HG02571 (cell line): ENCODE measurements at regions not wholly inside any gene's neighbourhood (a gene's known extent, or its start where the extent isn't known, plus 50 kb on each side); places are given as distances from the start of the nearest gene placed in this dataset.

Source experiments
- ATAC-seq: cut with Tn5 transposase; IDR thresholded peaks from one replicate; pipeline ENCODE4 v1.9.1; 2021; ENCODE audit warnings: mild to moderate bottlenecking, moderate library complexity; ENCODE audit not compliant: unreplicated experiment

DNA sequence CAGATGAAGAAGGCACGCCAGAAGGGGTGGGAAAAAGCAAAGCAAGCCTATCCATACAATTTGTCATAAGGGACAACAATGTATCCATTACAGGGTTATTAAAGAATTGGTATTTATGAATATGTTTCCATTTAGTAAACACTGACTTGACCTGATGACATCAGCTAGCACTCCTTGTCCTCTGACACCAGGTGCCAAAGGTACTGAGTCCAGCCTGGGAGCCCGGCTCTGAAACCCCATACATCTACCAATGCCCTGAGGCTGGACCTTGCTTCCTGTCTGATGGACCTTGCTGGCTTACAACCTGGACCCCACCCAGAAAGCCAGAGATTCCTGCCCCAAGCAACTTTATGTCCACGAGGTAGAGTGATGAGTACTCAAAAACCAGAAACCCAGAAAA is 263.0 kb upstream of the ATP11B start:
- ATAC-seq, result no peak

DNA sequence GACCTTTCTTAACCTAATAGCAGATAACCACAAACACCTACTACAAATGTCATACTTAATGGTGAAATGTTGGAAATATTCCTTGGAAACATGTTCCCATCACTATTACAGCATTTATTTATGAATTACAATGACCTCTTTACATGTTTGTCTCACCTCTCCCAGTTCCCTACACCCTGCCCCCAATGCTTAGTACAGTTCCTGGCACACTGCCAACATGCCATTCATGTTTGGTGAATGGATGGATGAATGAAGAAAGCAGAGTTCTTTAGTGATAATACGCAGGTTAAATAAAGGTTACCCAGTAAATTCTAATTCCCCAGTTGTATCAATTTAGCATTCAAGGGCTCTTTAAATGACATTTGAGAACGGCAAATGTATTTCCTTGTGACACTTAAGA is 259.9 kb upstream of the ATP11B start:
- no peak for ATAC-seq

DNA sequence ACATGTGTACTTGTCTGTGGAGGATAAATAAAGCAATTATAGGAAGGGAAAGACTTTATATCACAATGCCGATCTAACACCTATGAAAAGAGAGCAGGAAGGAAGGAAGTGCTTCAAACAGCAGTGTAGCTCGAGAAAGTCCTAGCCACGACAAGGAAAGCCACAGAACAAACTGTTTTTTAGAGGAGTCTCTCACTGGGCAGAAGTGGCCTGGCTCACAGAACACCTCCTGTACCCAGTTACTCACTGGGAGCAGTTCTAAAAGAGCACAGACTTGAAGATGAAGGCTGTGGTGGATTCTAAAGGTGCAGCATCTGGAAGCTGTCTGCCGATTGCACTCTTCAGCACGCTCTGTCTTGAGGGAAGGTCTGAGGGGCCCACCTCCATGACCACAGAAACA is 248.8 kb upstream of the ATP11B start:
- ATAC-seq, result no peak

DNA sequence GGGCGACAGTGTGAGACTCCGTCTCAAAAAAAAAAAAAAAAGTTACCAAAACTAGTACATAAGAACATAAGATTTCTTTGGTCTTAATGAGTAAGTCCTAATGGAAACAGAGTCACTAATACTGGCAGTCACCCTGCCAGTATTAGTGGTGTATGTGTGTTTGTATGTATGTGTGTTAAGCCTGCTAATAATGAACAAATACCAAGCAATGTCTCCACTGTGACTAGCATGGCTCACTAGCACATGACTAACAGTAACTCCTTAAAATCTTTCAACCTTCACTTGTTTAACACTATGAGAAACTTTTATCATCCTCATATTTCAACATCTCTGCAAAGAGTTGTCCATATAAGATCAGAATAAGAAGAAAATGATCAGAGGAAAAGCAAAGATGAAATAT is 231.0 kb upstream of the ATP11B start:
- no peak for ATAC-seq

DNA sequence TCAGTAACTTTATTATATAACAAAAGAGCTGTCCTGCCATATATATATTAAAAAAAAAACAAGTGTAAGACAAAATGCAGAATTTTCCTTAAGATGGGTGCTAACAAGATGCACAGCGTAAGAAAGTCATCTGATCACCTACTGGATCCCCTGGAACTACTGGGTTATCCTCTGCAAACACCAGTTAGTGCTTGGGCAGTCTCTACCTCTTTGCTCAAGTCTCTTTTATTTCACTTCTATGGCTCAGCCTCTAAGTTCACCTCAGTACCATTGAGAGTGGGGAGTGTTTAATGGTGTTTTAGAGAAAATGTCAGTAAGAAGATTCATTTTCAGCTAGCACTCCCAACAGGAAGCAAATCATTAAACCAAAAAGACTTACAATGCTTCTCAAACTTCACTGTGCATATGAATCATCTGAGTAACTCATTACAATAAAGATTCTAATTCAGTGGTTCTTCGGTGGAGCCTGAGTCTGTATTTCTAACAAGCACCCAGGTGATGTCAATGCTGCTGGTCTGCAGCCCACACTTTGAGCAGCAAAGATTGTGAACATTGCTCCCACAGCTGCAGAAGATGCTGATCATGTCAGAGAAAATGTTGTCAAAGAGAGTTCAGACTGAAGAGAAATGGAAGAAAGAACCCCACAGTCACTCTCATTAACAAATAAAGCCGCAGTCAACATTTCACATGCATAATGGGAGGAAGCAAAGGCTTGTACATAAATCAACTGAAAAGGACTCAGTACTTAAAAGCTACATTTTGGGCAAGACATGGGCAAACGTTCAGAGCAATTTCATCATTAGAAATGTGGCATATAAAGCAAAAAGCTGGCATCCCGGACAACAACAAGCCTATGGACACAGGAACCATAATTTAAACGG is 227.1 kb upstream of the ATP11B start:
- ATAC-seq, result no peak

DNA sequence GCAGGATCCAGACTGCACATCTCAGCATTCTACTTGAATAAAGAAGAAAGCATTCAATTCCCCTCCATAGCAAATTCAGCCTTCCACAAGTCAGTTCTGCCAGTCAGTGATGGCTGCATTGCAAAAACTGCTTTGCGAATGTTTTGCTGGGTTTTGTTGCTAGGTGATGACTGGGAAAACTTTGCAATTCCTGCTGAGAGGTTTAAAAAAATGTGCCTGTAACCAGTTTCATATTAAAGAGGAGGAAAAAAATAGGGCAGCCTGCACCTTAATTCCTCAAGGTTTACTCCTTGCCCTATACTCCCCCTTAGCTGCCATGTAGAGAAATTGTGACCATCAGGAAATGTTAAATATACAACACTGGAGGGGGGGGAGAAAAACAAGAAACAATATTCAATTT is 225.6 kb upstream of the ATP11B start:
- no peak for ATAC-seq

DNA sequence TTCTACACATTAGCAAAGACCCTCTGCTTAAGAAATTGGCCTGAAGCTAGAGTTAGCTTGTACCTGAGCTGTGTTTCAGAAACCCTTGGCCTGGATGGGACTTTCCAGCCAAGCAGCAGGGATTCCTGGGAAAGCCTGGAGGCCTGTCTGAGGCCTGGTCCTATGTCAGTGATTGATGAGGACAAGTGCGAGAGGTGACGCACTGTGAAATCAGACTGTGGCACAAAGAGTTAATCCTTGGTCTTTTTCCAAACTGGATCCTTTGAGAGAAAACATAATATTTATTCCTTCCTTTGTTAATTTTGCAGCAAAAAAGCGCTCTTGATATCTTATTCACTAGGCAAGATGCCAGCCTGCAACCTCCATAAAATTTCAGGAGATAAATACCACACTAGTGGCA is 225.0 kb upstream of the ATP11B start:
- no peak for ATAC-seq

DNA sequence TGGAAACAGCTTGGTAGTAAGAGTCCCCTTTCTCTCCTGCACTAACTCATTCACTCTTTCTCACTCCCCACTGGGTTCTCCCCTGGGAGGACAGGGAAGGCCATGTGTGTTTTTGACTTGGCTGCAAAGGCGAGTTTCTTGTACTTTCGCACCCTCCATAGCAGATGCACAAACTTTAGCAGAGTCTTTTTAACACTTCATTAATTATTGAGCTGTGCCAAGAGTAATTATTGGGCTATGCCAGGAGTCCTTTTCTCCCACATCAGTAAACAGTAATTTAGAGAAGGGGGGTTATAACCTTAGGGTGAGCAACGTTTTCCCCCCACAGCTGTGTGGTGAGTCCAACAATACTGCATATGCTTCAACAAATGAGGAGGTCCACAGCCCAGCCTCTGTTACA is 224.4 kb upstream of the ATP11B start:
- no peak for ATAC-seq

DNA sequence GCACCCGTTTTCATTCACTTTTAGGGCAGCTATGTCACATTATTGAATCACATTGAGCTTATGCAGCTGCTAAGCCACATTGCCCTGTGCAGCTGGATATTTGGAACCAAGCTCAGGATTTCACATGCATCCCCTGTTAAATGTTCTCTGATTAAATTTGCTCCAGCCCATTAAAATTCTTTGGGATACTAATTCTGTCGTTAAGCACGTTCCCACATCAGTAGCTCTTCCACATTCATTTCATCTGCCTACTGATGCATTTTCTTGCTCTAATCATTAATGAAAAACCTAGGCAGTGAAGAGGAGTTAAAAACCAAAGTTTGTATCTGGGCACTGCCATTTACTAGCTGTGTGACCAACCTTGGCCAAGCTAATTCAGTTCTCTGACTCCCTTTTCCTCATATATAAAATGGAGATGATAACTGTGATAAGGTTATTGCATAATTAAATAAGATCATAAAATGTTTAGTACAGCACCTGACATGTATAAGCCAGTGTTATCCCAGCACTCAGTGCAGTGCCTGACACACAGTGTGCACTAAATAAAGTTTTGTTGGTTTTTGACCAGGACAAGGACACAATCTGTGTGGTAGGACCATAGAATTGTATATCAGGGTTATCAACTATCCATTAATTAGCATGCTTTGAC is 222.2 kb upstream of the ATP11B start:
- no peak for ATAC-seq

DNA sequence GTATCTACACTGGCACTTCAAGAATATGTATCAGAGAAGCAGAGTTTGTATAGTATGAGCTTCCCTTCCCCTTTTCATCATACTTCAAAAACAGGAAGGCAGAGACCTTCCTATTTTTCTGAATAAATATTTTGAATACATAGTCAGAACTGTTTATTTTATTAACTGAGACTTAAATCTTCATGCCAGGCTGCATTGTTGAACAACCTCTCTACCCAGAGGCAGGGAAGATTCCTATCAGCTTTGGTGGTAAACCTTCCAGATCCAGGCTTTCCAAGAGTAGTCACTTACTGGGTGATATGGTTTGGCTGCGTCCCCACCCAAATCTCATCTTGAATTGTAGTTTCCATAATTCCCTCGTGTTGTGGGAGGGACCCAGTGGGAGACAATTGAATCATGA is 217.4 kb upstream of the ATP11B start:
- ATAC-seq, result no peak

DNA sequence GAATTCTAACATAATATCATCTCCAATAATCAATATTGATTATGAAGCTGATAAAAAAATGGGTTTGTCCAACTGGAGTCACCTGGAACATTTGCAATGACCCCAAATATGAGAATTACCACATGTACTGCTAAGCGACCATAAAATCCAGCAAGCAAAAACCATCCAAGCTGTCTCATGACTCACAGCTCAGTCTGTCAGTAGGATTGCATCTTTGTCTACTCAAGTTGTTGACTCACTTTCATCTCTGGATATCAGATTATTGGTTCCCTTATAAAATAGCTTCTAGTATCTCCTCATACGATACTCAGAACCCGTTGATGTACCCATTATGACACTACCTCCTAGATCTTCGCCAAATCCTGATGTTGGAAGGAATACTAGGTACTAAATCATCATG is 209.8 kb upstream of the ATP11B start:
- no peak for ATAC-seq

DNA sequence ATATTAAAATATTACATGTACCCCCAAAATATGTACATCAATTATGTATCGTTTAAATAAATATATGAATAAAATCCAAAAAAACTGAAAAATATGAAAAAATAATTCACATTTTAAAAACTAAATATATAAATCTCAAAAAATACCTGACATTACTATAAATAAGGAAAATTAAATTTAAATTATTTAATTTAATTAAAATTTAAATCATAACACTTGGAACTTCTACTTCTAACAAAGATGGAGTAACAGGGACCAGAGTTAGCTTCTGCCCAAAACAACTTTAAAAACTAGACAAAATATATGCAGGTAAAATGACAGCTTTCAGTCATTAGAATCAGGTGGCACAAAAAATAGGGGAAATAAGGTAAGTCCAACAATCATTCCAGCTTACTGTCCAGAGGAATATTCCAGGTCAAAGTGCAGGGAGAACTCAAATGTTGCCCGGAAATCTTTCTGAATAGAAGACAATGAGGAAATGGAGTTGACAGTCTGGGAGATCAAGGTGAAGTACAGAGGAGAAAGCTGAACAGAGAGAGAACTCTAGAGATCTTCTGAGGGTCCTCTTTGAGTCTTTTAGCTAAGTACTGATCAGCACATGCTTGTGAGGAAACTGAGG is 207.7 kb upstream of the ATP11B start:
- no peak for ATAC-seq

DNA sequence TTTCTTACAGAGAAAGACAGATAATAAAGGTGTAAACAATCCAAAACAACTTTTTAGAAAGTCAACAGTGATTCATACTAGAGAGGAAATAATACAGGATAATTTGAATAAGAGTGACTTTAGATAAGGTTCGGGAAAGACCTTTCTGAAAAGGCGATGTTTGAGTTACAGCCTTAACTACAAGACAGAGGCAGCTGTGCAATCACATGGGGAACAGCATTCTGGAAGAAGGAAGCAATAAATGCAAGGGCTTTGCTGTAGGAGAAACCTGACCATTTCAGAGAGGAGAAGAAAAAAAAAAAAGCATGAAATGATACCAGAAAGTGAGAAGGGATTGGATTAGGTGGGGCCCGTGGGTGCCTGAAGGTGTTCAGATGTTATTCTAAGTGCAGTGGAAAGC is 200.6 kb upstream of the ATP11B start:
- ATAC-seq, result no peak

DNA sequence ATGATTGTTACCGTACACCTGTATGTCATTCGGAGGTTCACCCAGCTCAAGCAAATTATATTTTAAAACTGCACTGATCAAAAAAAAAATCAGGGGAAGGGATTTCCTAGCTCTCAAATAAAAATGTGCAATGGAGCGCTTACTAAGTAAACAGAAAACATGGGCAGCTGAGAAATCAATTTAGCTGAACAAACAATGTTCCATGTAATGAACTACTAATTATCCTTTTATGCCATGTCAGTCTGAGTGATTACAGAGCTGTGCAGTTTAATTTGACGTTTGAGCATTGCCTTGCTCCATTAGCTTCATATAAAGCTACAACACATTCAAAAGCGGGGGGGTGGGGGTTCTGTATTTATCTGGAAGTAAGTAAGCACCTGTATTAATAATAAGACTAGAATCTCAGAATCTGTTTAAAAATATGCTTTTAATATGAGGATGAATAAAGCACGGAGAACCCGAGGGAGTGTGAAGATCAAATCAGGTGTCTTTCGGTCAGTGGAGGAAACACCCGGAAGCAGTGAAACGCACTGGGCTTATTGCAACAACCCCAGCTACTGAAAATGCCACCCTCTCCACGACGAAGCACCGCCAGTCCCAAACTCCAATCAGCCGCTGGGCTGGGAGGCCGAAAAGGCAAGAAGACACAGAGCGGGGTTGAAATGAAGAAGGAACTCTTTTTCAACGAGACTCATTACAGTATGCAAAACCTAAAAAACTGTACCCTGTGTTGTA is 196.5 kb upstream of the ATP11B start:
- ATAC-seq, result no peak

DNA sequence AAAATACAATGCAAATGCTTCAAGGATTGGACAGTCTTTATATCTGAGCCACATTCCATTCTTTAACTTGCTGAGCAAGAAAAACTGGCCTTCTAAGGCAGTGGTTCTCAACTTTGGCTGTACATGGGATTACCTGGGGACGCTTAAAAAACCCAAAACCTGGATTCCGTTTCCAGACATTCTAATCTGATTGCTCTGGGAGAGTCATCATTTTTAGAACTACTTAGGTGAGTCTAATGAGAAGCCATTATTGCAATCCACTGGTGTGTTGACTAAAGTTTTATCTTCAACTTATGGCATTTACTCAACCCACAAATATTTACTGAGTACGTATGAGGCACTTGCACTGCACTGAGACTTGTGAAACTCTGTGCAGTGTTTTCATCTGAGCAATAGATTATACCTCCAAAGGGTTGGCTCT is 195.7 kb upstream of the ATP11B start:
- ATAC-seq, result no peak

DNA sequence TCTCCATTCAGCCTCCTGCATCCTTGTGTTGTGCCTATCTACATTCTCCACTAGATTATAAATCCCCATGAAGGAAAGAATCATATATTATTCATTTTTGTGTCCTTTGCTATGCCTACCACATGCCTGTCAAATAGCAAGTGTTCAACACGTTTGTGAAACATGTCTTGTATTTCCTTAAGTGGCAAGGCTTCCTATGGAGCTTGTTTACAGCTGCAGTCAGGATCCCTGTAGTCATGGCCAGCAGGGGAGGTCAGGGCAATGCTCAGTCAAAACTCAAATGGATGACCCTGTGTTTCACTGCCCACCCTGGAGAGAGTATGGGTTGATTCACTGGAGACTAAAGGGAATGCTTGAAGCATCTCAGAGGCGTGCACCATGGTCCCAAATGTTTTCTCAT is 191.7 kb upstream of the ATP11B start:
- ATAC-seq, result no peak

DNA sequence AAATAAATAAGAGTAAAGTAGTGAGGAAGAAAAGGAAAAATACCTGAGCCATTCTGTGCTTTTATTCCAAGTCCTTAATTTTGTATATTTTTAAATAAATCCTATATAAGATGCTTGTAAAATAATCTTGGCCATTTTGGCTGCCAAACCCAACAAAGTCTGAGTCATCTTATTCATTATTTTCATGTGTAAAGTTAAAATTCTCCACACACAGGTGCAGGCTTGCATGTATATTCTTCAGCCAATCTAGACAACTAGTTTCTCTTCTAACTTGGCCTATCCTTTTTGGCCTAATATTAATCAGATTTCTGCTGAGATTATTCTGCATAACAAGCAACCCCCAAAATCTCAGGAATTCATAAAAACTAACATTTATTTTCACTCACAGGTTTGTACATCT is 189.8 kb upstream of the ATP11B start:
- no peak for ATAC-seq

DNA sequence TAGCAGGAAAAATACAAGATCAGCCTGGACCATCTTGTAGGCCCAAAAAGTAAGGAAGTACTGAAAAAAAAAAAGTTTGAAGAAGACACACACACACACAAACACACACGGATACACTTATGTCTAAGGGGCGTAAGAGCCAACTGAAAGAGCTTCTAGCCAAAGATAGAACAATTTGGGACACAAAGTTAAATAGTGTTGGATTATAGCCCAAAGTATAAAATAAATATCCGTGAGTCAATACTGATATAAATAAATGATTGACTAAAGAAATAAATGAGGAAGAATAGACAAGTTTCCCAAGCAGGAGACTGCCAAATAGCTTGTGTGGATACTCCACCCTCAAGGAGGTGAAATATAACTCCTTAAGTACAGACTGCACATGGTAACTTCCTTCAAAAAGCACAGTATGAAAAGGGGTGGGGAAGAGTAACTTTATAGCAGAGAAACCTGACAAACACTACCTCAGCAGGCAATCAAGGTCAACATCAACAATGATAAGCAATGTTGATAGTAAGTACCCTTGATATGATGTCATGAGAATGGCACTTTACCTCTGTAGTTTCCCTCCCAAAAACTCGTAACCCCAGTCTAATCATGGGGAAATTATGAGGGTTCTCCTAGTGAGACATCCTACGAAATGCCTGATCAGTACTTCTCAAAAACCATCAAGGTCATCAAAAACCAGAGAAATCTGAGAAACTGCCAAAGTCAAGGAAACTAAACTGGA is 187.3 kb upstream of the ATP11B start:
- no peak for ATAC-seq

DNA sequence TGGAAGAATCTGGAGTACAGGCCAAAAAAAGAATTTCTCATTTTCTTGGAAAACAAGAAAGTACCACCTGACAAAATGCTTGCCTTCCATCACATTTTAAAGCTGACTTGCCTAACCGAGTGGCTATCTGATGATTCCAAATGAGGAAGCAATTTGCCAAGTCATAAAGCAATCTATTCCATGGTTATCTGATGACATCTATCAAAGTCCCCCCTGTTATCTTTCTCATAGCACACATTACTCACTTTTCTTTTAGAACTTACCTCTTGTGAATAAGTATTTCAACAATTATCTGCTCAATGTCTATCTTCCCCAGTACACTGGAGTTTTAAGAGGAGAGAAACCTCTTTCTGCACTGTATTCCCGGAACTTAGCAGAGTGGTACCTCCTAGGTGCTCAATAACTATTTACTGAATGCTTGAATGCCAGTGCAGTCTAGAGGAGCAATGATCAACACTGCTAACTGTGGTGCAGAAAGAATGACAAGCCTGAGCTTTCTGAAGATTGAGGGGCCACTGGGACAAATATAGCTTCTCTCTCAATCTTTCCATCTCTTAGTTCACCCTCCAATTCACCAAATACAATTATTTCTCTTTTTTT is 186.3 kb upstream of the ATP11B start:
- ATAC-seq, result no peak

DNA sequence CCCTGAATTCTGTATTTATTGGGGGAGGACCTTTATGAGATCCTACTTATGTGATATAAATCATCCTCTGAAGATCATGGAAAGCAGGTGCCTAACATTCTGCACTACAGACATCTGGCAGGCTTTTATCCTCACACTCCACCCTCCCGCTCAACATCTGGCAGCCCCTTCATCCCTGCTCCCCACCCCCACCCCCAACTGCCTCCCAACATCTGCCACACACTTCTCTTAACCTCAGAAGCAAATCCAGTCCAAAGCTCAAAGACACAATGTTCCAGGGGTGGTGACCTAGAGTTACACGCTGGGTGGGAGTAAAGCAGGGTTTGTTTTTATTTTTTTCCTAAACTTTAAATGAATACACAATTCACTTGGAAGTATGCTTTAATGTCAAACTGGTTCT is 184.5 kb upstream of the ATP11B start:
- no peak for ATAC-seq
